Hypothalamus (tissue), 51 donors: ENCODE measurements at regions not wholly inside any gene's neighbourhood (a gene's known extent, or its start where the extent isn't known, plus 50 kb on each side); places are given as distances from the start of the nearest gene placed in this dataset.
A peak's percentile ranks its signal among the peaks of the same experiment; 100 is the strongest.

Experiments
- DNase-seq, 51 donors: peaks; one replicate each; lab custom pipeline; 2025; lab: John Stamatoyannopoulos, UW

GRCh38 chr1:56396581-56396980 is 182.8 kb downstream of the PLPP3 start:
- no peak for DNase-seq

GRCh38 chr1:56395776-56396175 is 183.6 kb downstream of the PLPP3 start:
- no peak for DNase-seq

- no peak for DNase-seq
Observed at GRCh38 chr1:56394298-56394697, 185.1 kb downstream of the PLPP3 start.

GRCh38 chr1:56390934-56391731 is 188.2 kb downstream of the PLPP3 start:
- DNase-seq: no peak

- no peak for DNase-seq
Observed at GRCh38 chr1:56390232-56390867, 189.0 kb downstream of the PLPP3 start.

- no peak for DNase-seq
Observed at GRCh38 chr1:56389813-56390212, 189.6 kb downstream of the PLPP3 start.

GRCh38 chr1:56387071-56387740 is 192.2 kb downstream of the PLPP3 start:
- no peak for DNase-seq

- no peak for DNase-seq
Observed at GRCh38 chr1:56385314-56385713, 194.0 kb downstream of the PLPP3 start.

GRCh38 chr1:56382929-56383328 is 196.4 kb downstream of the PLPP3 start:
- DNase-seq: no peak

- DNase-seq: no peak
Observed at GRCh38 chr1:56380531-56380930, 198.8 kb downstream of the PLPP3 start.

GRCh38 chr1:56378341-56379070 is 200.9 kb downstream of the PLPP3 start:
- peak in 6 of 51 donors; percentile 1 to 10 (median 8) for DNase-seq

GRCh38 chr1:56377431-56377830 is 201.9 kb downstream of the PLPP3 start:
- no peak for DNase-seq

GRCh38 chr1:56376188-56376984 is 203.0 kb downstream of the PLPP3 start:
- DNase-seq: peak in 16 of 51 donors; percentile 6 to 36 (median 18)

- no peak for DNase-seq
Observed at GRCh38 chr1:56375326-56375804, 204.0 kb downstream of the PLPP3 start.

GRCh38 chr1:56374026-56374974 is 205.1 kb downstream of the PLPP3 start:
- peak in 1 of 51 donors; percentile 3 for DNase-seq

- DNase-seq: no peak
Observed at GRCh38 chr1:56370513-56370912, 208.8 kb downstream of the PLPP3 start.

- peak in 16 of 51 donors; percentile 2 to 64 (median 16) for DNase-seq
Observed at GRCh38 chr1:56363007-56363770, 216.2 kb downstream of the PLPP3 start.

- DNase-seq: no peak
Observed at GRCh38 chr1:56360021-56360420, 219.3 kb downstream of the PLPP3 start.
